GM12873 (cell line): ENCODE measurements at regions not wholly inside any gene's neighbourhood (a gene's known extent, or its start where the extent isn't known, plus 50 kb on each side); places are given as distances from the start of the nearest gene placed in this dataset.

Experiments
- CTCF ChIP-seq: IDR thresholded peaks from 2 replicates; pipeline ENCODE4 v1.5.1; 2012; ENCODE audit warnings: low read depth, mild to moderate bottlenecking, moderate library complexity, low read length, control low read depth; ENCODE audit not compliant: insufficient read depth; ENCODE audit errors: missing control alignments

- no peak for TF ChIP-seq CTCF
Observed at GRCh38 chr4:38298868-38299713, 338.9 kb downstream of the PTTG2 start.

- no peak for TF ChIP-seq CTCF
Observed at GRCh38 chr4:38302910-38303309, 342.7 kb downstream of the PTTG2 start.

- no peak for TF ChIP-seq CTCF
Observed at GRCh38 chr4:38306482-38307071, 346.4 kb downstream of the PTTG2 start.

- TF ChIP-seq CTCF = no peak
Observed at GRCh38 chr4:38308728-38309311, 348.6 kb downstream of the PTTG2 start.

- no peak for TF ChIP-seq CTCF
Observed at GRCh38 chr4:38309471-38309870, 349.3 kb downstream of the PTTG2 start.

GRCh38 chr4:38310446-38311043, 350.3 kb downstream of the PTTG2 start:
- TF ChIP-seq CTCF = no peak
